Karpas-422 (cell line): ENCODE measurements at regions not wholly inside any gene's neighbourhood (a gene's known extent, or its start where the extent isn't known, plus 50 kb on each side); places are given as distances from the start of the nearest gene placed in this dataset.
A peak's percentile ranks its signal among the peaks of the same experiment; 100 is the strongest.
"Not testable (repeated sequence)": the region's sequence is repeated elsewhere in the genome, so short reads cannot be mapped to it uniquely, and the experiment has no call there.

Source experiments
- DNase-seq: peaks from one replicate; pipeline ENCODE4 v3.0.0-alpha.2; 2015
- H2AFZ ChIP-seq: fragments of 200-600 bp; sonication (generic); 2 replicates; pipeline ENCODE4 v1.6.1; 2014; ENCODE audit warnings: antibody characterized with exemption, low read length, mixed read lengths
- H3K27ac ChIP-seq: fragments of 200-600 bp; sonication (generic); 2 replicates; pipeline ENCODE4 v1.5.1; 2014; ENCODE audit warnings: mild to moderate bottlenecking, low read length, moderate library complexity
- H3K27me3 ChIP-seq: fragments of 200-600 bp; sonication (generic); 2 replicates; pipeline ENCODE4 v1.6.1; 2014; ENCODE audit warnings: low read length, mixed read lengths
- H3K36me3 ChIP-seq: fragments of 200-600 bp; sonication (generic); 2 replicates; pipeline ENCODE4 v1.6.1; 2014; ENCODE audit warnings: low read length, mixed read lengths; ENCODE audit not compliant: insufficient read depth
- H3K4me1 ChIP-seq: fragments of 200-600 bp; sonication (generic); 2 replicates; pipeline ENCODE4 v1.6.1; 2014; ENCODE audit warnings: mild to moderate bottlenecking, low read length, mixed read lengths
- H3K4me2 ChIP-seq: fragments of 200-600 bp; sonication (generic); 2 replicates; pipeline ENCODE4 v1.6.1; 2014; ENCODE audit warnings: low read length, low read depth, mild to moderate bottlenecking; ENCODE audit not compliant: poor library complexity, severe bottlenecking
- H3K4me3 ChIP-seq: fragments of 200-600 bp; sonication (generic); 2 replicates; pipeline ENCODE4 v1.5.1; 2014; ENCODE audit warnings: mild to moderate bottlenecking, antibody characterized with exemption, low read length, mixed read lengths
- H3K79me2 ChIP-seq: fragments of 200-600 bp; sonication (generic); 2 replicates; pipeline ENCODE4 v1.6.1; 2014; ENCODE audit warnings: mild to moderate bottlenecking, low read length, mixed read lengths
- H3K9ac ChIP-seq: fragments of 200-600 bp; sonication (generic); 2 replicates; pipeline ENCODE4 v1.6.0; 2014; ENCODE audit warnings: low read length
- H3K9me2 ChIP-seq: fragments of 200-600 bp; sonication (generic), shearing (Covaris generic); replicated peaks from 2 replicates; pipeline ENCODE4 v1.6.0; 2014; ENCODE audit warnings: mild to moderate bottlenecking, low read length, moderate library complexity; ENCODE audit not compliant: insufficient read depth
- H3K9me3 ChIP-seq: fragments of 300-700, 200-600 bp; sonication (generic); 2 replicates; pipeline ENCODE4 v1.6.1; 2014; ENCODE audit warnings: low read length, mixed read lengths
- H4K20me1 ChIP-seq: fragments of 200-600 bp; sonication (generic); 2 replicates; pipeline ENCODE4 v1.6.1; 2014; ENCODE audit warnings: mild to moderate bottlenecking, antibody characterized with exemption, low read length, low read depth; ENCODE audit not compliant: insufficient read depth

DNA sequence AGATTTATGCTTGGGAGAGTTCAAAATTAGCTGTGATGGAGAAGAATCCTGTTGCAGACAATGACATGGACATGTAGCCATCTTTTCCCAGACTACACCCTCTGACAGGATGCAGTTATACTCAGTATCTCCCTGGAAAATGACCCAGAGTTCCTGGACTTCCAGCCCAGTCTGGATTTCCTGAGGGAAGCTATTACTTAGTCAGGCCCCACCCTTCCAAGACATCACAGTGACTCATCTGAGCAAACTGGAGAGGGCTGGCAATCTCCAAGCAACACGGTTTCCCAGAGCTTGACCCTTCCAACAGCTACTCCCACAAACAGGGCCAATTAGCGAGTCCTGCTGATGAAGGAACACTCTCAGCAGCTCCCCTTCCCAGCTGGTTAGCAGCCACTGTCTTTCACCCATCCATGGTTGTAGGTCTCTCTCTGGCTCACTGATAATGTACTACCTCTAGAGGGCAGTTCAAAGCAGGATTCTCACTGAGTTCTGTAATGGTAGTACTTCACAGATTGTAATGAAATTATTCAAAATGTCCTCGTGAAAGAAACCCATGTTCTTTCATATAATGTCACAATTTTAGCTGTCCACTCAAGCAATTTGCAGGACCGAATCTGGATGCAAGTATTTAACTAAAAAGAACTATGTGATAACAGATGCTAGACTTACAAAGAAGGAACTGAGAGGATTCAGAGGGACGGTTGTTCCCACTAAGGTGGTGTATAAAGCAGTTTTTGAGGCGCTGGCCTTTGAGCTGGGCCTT is 110.2 kb downstream of the MDH1 start:
- Histone ChIP-seq H3K9me3 (no peaks in the 10 kb centered on the region), H3K4me3 (no peak overlapping the region), H3K4me2 (no peak overlapping the region), H3K4me1 (peaks cover 13% of the 10 kb centered on the region), H3K27ac (no peak overlapping the region), H2AFZ (peak overlapping the region; percentile 73), H3K9ac (no peak overlapping the region), H4K20me1 (no peaks in the 10 kb centered on the region), H3K36me3 (no peaks in the 10 kb centered on the region), H3K27me3 (no peaks in the 10 kb centered on the region), H3K9me2 (no peaks in the 10 kb centered on the region), H3K79me2 (no peaks in the 10 kb centered on the region)
- peak; percentile 88 for DNase-seq

- no peak for DNase-seq
- Histone ChIP-seq H3K4me1 (peaks cover 13% of the 10 kb centered on the region), H3K27ac (no peak overlapping the region), H3K9me3 (no peaks in the 10 kb centered on the region), H3K27me3 (no peaks in the 10 kb centered on the region), H2AFZ (peak overlapping the region; percentile 73), H3K9me2 (no peaks in the 10 kb centered on the region), H3K36me3 (no peaks in the 10 kb centered on the region), H3K4me2 (no peak overlapping the region), H4K20me1 (no peaks in the 10 kb centered on the region), H3K79me2 (no peaks in the 10 kb centered on the region), H3K9ac (no peak overlapping the region), H3K4me3 (no peak overlapping the region)
Measured at GRCh38 chr2:63699549-63699839, 110.7 kb downstream of the MDH1 start.

- Histone ChIP-seq H3K9me3 (no peaks in the 10 kb centered on the region), H3K27me3 (no peaks in the 10 kb centered on the region)
Measured at GRCh38 chr2:63700271-63700670, 111.5 kb downstream of the MDH1 start.

DNA sequence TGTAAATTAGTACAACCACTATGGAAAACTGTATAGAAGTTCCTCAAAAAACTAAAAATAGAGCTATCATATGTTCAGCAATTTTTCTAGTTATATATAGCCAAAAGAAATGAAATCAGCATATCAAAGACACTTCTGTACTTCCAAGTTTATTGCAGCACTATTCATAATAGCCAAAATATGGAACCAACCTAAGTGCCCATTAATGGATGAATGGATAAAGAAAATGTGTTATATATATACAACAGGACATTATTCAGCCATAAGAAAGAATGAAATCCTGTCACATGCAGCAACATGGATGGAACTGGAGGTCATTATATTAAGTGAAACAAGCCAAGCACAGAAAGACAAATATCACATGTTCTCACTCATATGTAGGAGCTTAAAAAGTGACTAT is 112.6 kb downstream of the MDH1 start:
- Histone ChIP-seq H3K27me3 (no peaks in the 10 kb centered on the region), H3K4me1 (peaks cover 13% of the 10 kb centered on the region), H2AFZ (no peak overlapping the region), H3K27ac (no peak overlapping the region), H4K20me1 (no peaks in the 10 kb centered on the region), H3K79me2 (no peaks in the 10 kb centered on the region), H3K9me3 (no peaks in the 10 kb centered on the region), H3K9ac (no peak overlapping the region), H3K36me3 (no peaks in the 10 kb centered on the region), H3K9me2 (no peaks in the 10 kb centered on the region), H3K4me3 (no peak overlapping the region), H3K4me2 (no peak overlapping the region)
- no peak for DNase-seq

More at GRCh38 chr2:63700271-63700670, 111.5 kb downstream of the MDH1 start:
- H2AFZ ChIP-seq = no peak overlapping the region
- H3K36me3 ChIP-seq = no peaks in the 10 kb centered on the region
- DNase-seq = no peak
- no peak overlapping the region for H3K4me2 ChIP-seq
- H3K4me3 ChIP-seq = no peak overlapping the region
- H3K79me2 ChIP-seq = no peaks in the 10 kb centered on the region
- H3K4me1 ChIP-seq = peaks cover 13% of the 10 kb centered on the region
- no peaks in the 10 kb centered on the region for H4K20me1 ChIP-seq
- H3K27ac ChIP-seq = no peak overlapping the region
- H3K9me2 ChIP-seq = no peaks in the 10 kb centered on the region
- no peak overlapping the region for H3K9ac ChIP-seq

- not testable (repeated sequence) for H3K79me2 ChIP-seq, H3K9ac ChIP-seq, DNase-seq
Measured at GRCh38 chr2:63706084-63706483, 117.3 kb downstream of the MDH1 start.

DNA sequence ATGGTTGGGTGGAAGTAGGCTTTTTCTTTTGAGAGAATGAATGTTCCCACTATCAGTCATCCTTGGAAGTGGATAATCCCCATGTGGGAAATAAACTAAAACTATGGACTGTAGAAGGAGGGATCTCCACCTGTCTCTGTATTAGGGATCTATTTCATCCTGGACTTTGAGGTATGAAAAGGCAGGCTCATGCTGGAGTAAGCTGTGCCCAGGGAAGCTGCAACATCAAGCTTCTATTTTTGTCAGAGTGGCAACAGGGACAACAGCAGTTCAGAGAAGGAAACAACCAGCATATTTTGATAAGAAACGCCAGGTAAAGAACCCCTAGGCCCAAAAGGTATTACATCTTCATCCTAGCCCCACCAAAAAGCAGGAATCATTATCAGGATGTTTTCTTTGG is 122.0 kb downstream of the MDH1 start:
- no peak overlapping the region for H3K4me3 ChIP-seq
- no peak overlapping the region for H3K27ac ChIP-seq
- no peaks in the 10 kb centered on the region for H3K9me2 ChIP-seq
- no peaks in the 10 kb centered on the region for H3K79me2 ChIP-seq
- H3K9ac ChIP-seq = no peak overlapping the region
- no peak overlapping the region for H2AFZ ChIP-seq
- no peaks in the 10 kb centered on the region for H3K36me3 ChIP-seq
- no peaks in the 10 kb centered on the region for H4K20me1 ChIP-seq
- no peaks in the 10 kb centered on the region for H3K9me3 ChIP-seq
- no peak for DNase-seq
- no peaks in the 10 kb centered on the region for H3K27me3 ChIP-seq
- H3K4me1 ChIP-seq = no peaks in the 10 kb centered on the region
- no peak overlapping the region for H3K4me2 ChIP-seq

More at GRCh38 chr2:63706084-63706483, 117.3 kb downstream of the MDH1 start:
- H3K4me1 ChIP-seq, H3K9me3 ChIP-seq, H2AFZ ChIP-seq, H3K27ac ChIP-seq, H3K4me2 ChIP-seq, H3K9me2 ChIP-seq, H4K20me1 ChIP-seq, H3K4me3 ChIP-seq, H3K27me3 ChIP-seq, H3K36me3 ChIP-seq: not testable (repeated sequence)

DNA sequence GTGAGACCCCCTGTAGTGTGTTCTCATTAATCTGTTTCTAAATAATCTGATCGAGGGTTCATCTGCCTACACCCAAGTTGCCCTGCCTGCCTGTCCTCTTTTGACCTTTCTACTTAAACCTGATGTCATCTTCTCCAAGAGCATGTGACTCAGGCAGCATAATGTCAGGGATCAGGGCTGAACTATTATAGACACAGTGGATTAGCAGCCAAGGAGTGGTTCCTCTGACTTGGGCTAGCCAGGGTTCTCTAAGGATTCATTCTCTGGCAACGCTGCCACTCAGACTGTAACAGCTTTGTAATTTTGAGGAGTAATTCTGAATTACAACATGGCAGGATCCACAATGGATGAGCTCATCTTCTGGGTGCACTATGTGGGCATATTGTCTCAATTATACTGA is 124.0 kb downstream of the MDH1 start:
- Histone ChIP-seq H3K36me3 (no peaks in the 10 kb centered on the region), H3K4me3 (no peak overlapping the region), H3K4me2 (no peak overlapping the region), H2AFZ (no peak overlapping the region), H3K27ac (no peak overlapping the region), H3K9me2 (no peaks in the 10 kb centered on the region), H4K20me1 (no peaks in the 10 kb centered on the region), H3K9ac (no peak overlapping the region), H3K9me3 (no peaks in the 10 kb centered on the region), H3K4me1 (no peaks in the 10 kb centered on the region), H3K27me3 (no peaks in the 10 kb centered on the region), H3K79me2 (no peaks in the 10 kb centered on the region)
- DNase-seq = no peak

DNA sequence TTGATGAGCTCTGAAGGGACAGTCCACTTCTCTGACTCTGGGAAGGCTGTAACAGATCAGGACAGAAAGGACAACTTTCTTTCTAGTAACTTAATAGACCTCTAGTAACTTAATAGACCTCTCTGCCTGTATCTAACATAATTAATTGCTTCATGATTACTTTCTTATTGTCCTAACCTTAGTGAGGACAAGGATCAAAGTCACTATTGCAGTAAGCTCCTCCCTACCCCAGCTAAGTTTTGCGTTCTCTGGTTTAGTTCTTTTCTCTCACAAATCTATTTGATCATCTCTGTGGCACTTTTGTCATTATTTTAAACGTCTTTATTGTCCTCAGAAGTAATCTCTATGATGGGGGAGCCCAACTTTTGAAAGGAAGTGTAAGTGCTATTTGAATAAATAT is 125.5 kb upstream of the UGP2 start:
- Histone ChIP-seq H3K79me2 (no peaks in the 10 kb centered on the region), H3K4me1 (no peaks in the 10 kb centered on the region), H3K9me2 (no peaks in the 10 kb centered on the region), H3K27me3 (no peaks in the 10 kb centered on the region), H4K20me1 (no peaks in the 10 kb centered on the region), H2AFZ (no peak overlapping the region), H3K9ac (no peak overlapping the region), H3K4me2 (no peak overlapping the region), H3K27ac (no peak overlapping the region), H3K4me3 (no peak overlapping the region), H3K36me3 (no peaks in the 10 kb centered on the region), H3K9me3 (no peaks in the 10 kb centered on the region)
- DNase-seq = no peak

GRCh38 chr2:63719052-63719451 is 122.6 kb upstream of the UGP2 start:
- H3K36me3 ChIP-seq = no peaks in the 10 kb centered on the region
- no peaks in the 10 kb centered on the region for H3K4me1 ChIP-seq
- H4K20me1 ChIP-seq = no peaks in the 10 kb centered on the region
- no peaks in the 10 kb centered on the region for H3K9me2 ChIP-seq
- H3K9ac ChIP-seq = no peak overlapping the region
- H3K9me3 ChIP-seq = no peaks in the 10 kb centered on the region
- H3K27ac ChIP-seq = no peak overlapping the region
- H3K79me2 ChIP-seq = no peaks in the 10 kb centered on the region
- DNase-seq = no peak
- H2AFZ ChIP-seq = no peak overlapping the region
- H3K4me2 ChIP-seq = no peak overlapping the region
- no peak overlapping the region for H3K4me3 ChIP-seq
- H3K27me3 ChIP-seq = no peaks in the 10 kb centered on the region
